Cardiac septum (tissue), 1 donor: ENCODE measurements at regions not wholly inside any gene's neighbourhood (a gene's known extent, or its start where the extent isn't known, plus 50 kb on each side); places are given as distances from the start of the nearest gene placed in this dataset.

ENCODE experiments used
- DNase-seq: peaks from one replicate; pipeline ENCODE4 v3.0.0-alpha.2; 2020; ENCODE audit warnings: low spot score
- intact Hi-C: fragments of 100-400 bp; cut with DNase I; formaldehyde crosslinking; loops from one replicate; pipeline ENCODE4 v1.14.0; 2022
- donor health status: DM: no; HTN: no; CAD: no.

- DNase-seq, result no peak
- intact Hi-C loops, result no loop called here
Measured at GRCh38 chr16:11465675-11466074, 120.4 kb downstream of the RMI2 start.

GRCh38 chr16:11470676-11471415 lies 115.9 kb downstream of the LITAF start:
- intact Hi-C loops, result no loop called here
- no peak for DNase-seq

DNA sequence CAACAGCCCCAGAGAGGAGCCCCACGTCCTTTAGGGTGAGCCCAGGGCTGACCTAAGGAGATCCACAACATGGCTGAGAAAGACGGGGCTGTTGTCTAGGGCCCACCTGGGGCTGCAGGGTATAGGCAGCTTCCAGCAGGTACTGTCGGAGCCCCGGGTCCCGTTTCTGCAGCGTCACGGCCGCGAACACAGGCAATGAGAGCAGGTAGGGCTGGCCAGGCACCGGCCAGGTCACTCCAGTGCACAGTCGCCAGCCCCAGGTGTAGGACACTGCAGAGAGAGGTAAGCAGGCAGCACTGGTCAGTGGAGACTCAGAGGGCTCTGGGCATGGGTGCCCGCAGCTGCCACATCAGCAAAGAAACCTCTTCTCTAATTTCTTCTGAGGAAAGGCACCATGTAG lies 115.2 kb downstream of the LITAF start:
- intact Hi-C loops, result no loop called here
- DNase-seq, result no peak

GRCh38 chr16:11472410-11472809 lies 114.3 kb downstream of the LITAF start:
- intact Hi-C loops, result no loop called here
- DNase-seq, result no peak

- DNase-seq, result no peak
- intact Hi-C loops, result no loop called here
Measured at GRCh38 chr16:11472851-11473250, 113.9 kb downstream of the LITAF start.

- DNase-seq, result no peak
- intact Hi-C loops, result no loop called here
Measured at GRCh38 chr16:11473728-11474127, 113.0 kb downstream of the LITAF start.

DNA sequence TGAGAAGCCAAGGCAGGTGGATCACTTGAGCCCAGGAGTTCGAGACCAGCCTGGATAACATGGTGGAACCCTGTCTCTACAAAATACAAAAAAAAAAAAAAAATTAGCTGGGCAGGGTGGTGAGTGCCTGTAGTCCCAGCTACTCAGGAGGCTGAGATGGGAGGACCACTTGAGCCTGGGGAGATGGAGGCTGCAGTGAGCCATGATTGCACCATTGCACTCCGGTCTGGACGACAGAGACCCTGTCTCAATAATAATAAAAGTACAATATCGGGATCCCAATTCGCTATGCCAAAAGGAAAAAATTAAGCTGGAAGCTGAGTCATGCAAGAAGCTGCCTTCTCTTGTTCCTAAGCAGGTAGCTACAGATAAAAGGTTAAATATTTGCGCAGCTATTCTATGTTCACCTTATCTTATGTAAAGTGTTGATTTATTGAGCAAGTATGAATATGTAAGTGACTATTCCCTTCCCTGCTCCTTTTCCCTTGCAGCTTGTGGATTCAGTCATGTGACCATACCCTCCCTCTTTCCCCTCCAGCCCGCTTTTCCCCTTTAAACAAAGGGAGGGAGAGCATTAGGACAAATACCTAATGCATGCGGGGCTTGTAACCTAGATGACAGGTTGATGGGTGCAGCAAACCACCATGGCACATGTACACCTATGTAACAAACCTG lies 112.0 kb downstream of the LITAF start:
- no peak for DNase-seq
- intact Hi-C loops, result no loop called here

DNA sequence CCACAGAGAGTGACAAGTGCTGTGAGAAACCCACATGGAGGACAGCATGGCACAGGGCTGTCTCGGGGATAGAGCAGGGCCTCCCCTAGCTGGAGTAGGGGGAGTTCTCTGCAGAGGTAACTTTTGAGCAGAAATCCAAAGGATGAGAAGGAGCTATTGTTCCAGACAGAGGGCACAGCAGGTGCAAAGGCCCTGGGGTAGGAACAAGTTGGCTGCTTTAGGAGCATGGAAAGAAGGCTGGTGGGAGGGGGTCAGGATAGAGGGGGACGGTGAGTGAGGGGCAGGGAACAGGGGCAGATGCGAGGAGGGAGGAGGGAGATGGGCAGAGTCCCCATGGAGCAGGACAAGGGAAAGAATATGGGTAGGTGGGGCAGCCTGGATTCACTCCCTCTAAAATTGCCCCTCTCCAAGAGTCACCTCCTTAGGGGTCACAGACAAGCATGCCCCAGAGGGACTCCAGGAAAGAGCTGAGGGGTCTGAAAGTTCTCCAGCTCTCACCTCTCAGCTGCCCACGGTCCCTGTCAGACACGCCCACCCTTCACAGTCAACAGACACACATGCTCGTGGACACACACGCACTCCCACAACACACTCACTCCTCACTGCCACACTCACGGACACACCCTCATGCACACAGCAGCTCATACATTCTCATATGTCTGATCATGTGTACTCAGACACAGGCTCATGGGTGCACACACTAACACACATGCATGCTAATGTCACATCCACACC lies 110.7 kb downstream of the LITAF start:
- DNase-seq, result no peak
- intact Hi-C loops, result no loop called here

DNA sequence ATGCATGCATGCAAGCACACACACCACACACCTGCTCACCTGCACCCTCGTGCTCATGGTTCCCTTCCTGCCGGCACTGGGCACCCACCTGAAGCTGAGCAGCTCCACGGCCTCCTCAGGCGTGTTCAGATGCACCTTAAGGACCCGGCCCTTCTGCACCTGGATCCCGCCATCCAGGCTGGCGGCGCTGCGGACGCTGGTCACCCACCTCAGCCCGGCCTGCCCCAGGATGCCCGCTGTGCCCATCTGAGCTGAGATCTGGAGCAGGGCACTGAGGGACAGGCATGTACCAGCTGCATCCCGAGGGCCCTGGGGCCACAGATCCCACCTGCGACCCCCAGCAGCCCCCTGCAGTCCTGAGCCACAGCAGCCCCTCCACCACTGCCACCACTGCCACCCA lies 110.0 kb downstream of the LITAF start:
- intact Hi-C loops, result no loop called here
- DNase-seq, result no peak

GRCh38 chr16:11478431-11479119 lies 108.1 kb downstream of the LITAF start:
- DNase-seq, result no peak
- intact Hi-C loops, result no loop called here

DNA sequence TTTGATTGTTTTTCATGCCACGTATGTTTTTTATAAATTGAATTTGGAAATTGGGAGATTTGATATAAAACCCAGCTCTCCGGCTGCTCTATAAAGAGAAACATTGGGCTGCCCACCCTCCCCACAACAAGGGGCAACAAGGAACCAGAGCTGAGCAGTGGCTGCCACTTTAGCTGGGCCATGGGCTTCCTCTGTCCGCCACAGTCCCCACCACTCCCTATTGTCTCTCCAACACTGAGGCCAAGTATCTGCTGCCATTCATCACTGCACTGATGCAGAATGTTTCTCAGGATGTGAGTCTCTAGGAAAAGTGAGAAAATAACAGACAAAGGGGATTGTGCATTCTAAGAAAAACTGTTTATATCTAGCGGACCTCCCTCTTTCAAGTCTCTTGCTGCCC lies 106.8 kb downstream of the LITAF start:
- intact Hi-C loops, result loop anchor here (5.0 kb wide), 1 partner anchor 48 kb away; no protein-coding TSS in a partner anchor
- DNase-seq, result no peak

GRCh38 chr16:11480634-11481033 lies 106.1 kb downstream of the LITAF start:
- intact Hi-C loops, result loop anchor here (5.0 kb wide), 1 partner anchor 48 kb away; no protein-coding TSS in a partner anchor
- DNase-seq, result no peak

DNA sequence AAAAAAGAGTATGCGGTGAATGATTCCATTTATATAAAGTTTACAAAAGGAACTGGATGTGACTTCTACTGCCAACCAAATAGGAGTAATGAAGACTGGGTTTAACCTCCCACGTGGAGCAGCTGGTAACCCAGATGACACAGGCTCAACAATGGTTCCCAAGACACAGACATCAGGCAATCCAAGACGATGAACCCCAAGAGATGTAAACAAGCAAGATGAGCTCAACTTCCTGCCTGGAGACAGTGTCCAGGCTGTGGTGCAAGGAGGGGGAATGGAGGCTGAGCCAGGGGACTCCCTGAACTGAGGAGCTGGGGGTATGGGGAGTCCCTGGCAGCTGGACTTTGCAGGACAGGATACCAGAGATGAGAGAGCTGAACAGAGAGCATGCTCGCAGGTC lies 104.7 kb downstream of the LITAF start:
- no peak for DNase-seq
- intact Hi-C loops, result loop anchor here (2.0 to 5.0 kb wide), 2 partner anchors 25 to 50 kb away; no protein-coding TSS in a partner anchor

DNA sequence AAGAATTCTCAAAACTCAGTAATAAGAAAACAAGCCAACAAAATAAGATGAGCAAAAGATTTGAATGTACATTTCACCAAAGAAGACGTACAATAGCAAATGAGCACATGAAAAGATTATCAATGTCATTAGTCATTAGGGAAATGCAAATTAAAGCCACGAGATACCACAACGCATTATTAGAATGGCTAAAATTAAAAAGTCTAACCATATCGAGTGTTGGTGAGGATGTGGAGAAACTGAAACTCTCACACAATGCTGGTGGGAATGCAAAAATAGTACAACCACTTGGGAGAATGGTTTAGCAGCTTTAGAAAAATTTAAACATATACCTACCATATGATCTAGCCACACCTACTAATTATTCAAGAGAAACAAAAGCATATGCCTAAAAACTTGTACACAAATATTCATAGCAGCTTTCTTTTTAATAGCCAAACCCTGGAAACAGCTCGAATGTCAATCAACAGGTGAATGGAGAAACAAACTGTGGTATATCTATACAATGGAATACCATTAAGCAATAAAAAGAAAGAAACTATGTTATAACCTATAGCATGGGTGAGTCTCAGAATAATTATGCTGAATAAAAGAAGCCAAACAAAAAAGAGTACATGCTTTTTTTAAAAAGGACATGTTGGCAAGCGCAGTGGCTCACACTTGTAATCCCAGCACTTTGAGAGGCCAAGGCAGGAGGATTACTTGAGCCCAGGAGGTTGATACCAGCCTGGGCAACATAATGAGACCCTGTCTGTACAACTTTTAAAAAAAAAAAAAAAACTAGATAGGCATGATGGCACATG lies 103.6 kb downstream of the LITAF start:
- intact Hi-C loops, result loop anchor here (2.0 to 5.0 kb wide), 2 partner anchors 26 to 51 kb away; no protein-coding TSS in a partner anchor
- no peak for DNase-seq

- intact Hi-C loops, result loop anchor here (5.0 kb wide), 1 partner anchor 52 kb away; no protein-coding TSS in a partner anchor
- no peak for DNase-seq
Measured at GRCh38 chr16:11484691-11485258, 101.9 kb downstream of the LITAF start.

- no peak for DNase-seq
- intact Hi-C loops, result no loop called here
Measured at GRCh38 chr16:11485676-11486075, 101.0 kb downstream of the LITAF start.

DNA sequence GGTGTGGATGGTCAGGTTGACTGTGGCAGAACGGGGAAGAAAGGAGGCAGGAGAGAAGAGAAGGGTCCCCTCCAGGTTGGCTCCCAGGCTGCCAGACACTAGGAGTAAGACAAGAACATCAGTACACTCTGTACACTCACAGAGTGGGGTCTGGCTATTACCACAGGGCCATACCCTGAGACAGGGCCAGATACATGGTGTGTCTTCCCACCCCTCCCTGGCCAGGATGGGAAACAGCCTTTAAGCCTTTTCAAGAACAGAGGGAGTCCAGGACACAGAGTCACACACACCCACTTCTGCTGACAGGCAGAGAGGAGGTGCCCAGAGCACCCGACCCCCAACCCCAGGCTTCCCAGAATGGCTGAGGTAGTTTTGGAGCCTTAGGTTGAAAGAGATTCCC lies 99.4 kb downstream of the LITAF start:
- no peak for DNase-seq
- intact Hi-C loops, result no loop called here

DNA sequence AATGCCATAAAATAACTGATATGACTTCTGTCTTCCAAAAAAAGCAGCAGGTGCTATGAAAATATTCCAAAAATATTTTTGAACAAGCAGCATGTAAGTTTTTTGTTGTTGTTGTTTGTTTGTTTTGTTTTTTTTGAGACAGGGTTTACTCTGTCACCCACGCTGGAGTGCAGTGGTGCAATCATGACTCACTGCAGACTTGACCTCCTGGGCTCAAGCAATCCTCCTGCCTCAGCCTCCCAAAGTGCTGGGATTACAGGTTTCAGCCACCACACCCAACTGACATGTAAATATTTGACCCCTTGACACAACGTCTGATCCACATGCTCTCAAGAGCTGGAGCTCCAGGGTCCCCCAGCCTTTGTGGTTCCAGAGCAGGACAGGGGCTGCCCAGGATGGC lies 98.4 kb downstream of the LITAF start:
- DNase-seq, result no peak
- intact Hi-C loops, result no loop called here

DNA sequence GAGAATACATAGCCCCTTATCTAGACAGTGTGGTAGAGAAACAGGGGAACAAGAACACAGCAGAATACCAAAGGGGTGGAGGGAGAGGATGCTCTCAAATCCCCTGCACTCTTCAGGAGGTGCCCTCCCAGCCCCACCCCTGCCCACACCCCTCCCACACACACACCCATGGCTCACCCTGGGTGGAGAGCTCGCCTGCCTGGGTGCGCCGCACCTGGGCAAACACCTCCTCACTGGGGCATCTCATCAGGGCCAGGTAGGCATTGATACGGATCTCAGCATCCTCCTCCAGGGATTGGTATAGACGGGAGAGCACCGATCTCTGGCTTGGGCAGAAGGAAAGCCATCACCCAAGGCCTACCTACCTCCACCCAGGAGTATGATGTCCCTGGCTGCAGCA lies 95.2 kb downstream of the LITAF start:
- intact Hi-C loops, result loop anchor here (10.0 kb wide), 2 partner anchors 103 to 527 kb away; no protein-coding TSS in a partner anchor
- DNase-seq, result no peak
